Body of pancreas (tissue), 4 donors: ENCODE measurements at regions not wholly inside any gene's neighbourhood (a gene's known extent, or its start where the extent isn't known, plus 50 kb on each side); places are given as distances from the start of the nearest gene placed in this dataset.

Experiments used
- POLR2A ChIP-seq, 3 donors: fragments of 450-650 bp; IDR thresholded peaks; one replicate each; pipeline ENCODE4 v1.6.1; 2016; ENCODE audit warnings: antibody characterized with exemption in 3 of 3, mild to moderate bottlenecking in 2 of 3
- TF ChIP-seq, protein P1 (sequence below), 7 experiments: fragments of 450-650 bp in 4 of 7; fragments of 200-600 bp in 3 of 7; sonication (generic) in 3 of 7; IDR thresholded peaks; one replicate each; pipeline ENCODE4 v1.5.1; 2016 to 2019; ENCODE audit warnings: antibody characterized with exemption in 7 of 7

- TF ChIP-seq POLR2A (IDR thresholded peaks at IDR 0.05) = no peak
- TF ChIP-seq, protein P1, sequence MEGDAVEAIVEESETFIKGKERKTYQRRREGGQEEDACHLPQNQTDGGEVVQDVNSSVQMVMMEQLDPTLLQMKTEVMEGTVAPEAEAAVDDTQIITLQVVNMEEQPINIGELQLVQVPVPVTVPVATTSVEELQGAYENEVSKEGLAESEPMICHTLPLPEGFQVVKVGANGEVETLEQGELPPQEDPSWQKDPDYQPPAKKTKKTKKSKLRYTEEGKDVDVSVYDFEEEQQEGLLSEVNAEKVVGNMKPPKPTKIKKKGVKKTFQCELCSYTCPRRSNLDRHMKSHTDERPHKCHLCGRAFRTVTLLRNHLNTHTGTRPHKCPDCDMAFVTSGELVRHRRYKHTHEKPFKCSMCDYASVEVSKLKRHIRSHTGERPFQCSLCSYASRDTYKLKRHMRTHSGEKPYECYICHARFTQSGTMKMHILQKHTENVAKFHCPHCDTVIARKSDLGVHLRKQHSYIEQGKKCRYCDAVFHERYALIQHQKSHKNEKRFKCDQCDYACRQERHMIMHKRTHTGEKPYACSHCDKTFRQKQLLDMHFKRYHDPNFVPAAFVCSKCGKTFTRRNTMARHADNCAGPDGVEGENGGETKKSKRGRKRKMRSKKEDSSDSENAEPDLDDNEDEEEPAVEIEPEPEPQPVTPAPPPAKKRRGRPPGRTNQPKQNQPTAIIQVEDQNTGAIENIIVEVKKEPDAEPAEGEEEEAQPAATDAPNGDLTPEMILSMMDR (IDR thresholded peaks at IDR 0.05) = no peak
These were observed 1313.7 kb upstream of the NRXN1 start for GRCh38 chr2:52345676-52346075.
